Neural cell (in vitro differentiated cells): ENCODE measurements at regions not wholly inside any gene's neighbourhood (a gene's known extent, or its start where the extent isn't known, plus 50 kb on each side); places are given as distances from the start of the nearest gene placed in this dataset.

Source experiments
- H2AFZ ChIP-seq: fragments of 200-600, 300-800 bp; sonication (generic), shearing (Covaris generic); 2 replicates; pipeline ENCODE4 v1.6.0; 2014; ENCODE audit warnings: low read depth, mild to moderate bottlenecking, antibody characterized with exemption, low read length, moderate library complexity
- H3F3A ChIP-seq: fragments of 200-600 bp; shearing (Covaris generic); 2 replicates; pipeline ENCODE4 v1.6.1; 2016; ENCODE audit warnings: mild to moderate bottlenecking, moderate library complexity, mixed read lengths, antibody characterized with exemption, low read length; ENCODE audit not compliant: insufficient read depth, poor library complexity, severe bottlenecking
- H3K27ac ChIP-seq: fragments of 200-600, 300-800 bp; sonication (generic), shearing (Covaris generic); 2 replicates; pipeline ENCODE4 v1.5.1; 2014; ENCODE audit warnings: mild to moderate bottlenecking, low read length, moderate library complexity
- H3K27me3 ChIP-seq: fragments of 300-800, 200-600 bp; sonication (generic), shearing (Covaris generic); 2 replicates; pipeline ENCODE4 v1.6.0; 2014; ENCODE audit warnings: mild to moderate bottlenecking, low read depth, low read length, moderate library complexity; ENCODE audit not compliant: insufficient read depth
- H3K36me3 ChIP-seq: fragments of 300-800, 200-600 bp; sonication (generic), shearing (Covaris generic); 2 replicates; pipeline ENCODE4 v1.5.1; 2014; ENCODE audit warnings: mild to moderate bottlenecking, antibody characterized with exemption, low read length, moderate library complexity; ENCODE audit not compliant: insufficient read depth
- H3K4me2 ChIP-seq: fragments of 300-800, 200-600 bp; sonication (generic), shearing (Covaris generic); 2 replicates; pipeline ENCODE4 v1.6.0; 2014; ENCODE audit warnings: mild to moderate bottlenecking, low read length
- H3K4me3 ChIP-seq: fragments of 300-800, 200-600 bp; sonication (generic), shearing (Covaris generic); 2 replicates; pipeline ENCODE4 v1.5.1; 2014; ENCODE audit warnings: mild to moderate bottlenecking, low read length, moderate library complexity
- H3K79me2 ChIP-seq: fragments of 200-600 bp; shearing (Covaris generic); replicated peaks from 2 replicates; pipeline ENCODE4 v1.6.0; 2014; ENCODE audit warnings: mild to moderate bottlenecking, low read length, moderate library complexity; ENCODE audit not compliant: insufficient read depth
- H3K9ac ChIP-seq: fragments of 300-800, 200-600 bp; sonication (generic), shearing (Covaris generic); 2 replicates; pipeline ENCODE4 v1.6.1; 2016; ENCODE audit warnings: mild to moderate bottlenecking, low read length, mixed read lengths
- H3K9me2 ChIP-seq: fragments of 200-600 bp; shearing (Covaris generic); 2 replicates; pipeline ENCODE4 v1.6.1; 2016; ENCODE audit warnings: mild to moderate bottlenecking, low read length, mixed read lengths; ENCODE audit not compliant: insufficient read depth
- H3K9me3 ChIP-seq: fragments of 200-600, 300-800 bp; sonication (generic), shearing (Covaris generic); 2 replicates; pipeline ENCODE4 v1.6.1; 2016; ENCODE audit warnings: mild to moderate bottlenecking, mixed run types, low read length, moderate library complexity, mixed read lengths
- H4K20me1 ChIP-seq: fragments of 200-600 bp; shearing (Covaris generic); 2 replicates; pipeline ENCODE4 v1.6.1; 2016; ENCODE audit warnings: mild to moderate bottlenecking, mixed run types; ENCODE audit not compliant: insufficient read depth
- EP300 ChIP-seq: fragments of 450-650 bp; conservative IDR thresholded peaks from 2 replicates; pipeline ENCODE4 v1.6.1; 2014; ENCODE audit warnings: antibody characterized with exemption, mild to moderate bottlenecking, moderate library complexity; ENCODE audit not compliant: poor library complexity, severe bottlenecking
- EZH2 ChIP-seq: fragments of 200-600, 300-800 bp; shearing (Covaris generic), sonication (generic); IDR thresholded peaks from 2 replicates; pipeline ENCODE4 v1.6.1; 2014; ENCODE audit warnings: antibody characterized with exemption, low read length, borderline replicate concordance, mild to moderate bottlenecking; ENCODE audit not compliant: insufficient read depth, poor library complexity, severe bottlenecking
- MXI1 ChIP-seq: fragments of 450-650 bp; conservative IDR thresholded peaks from 2 replicates; pipeline ENCODE4 v1.6.1; 2014; ENCODE audit warnings: antibody characterized with exemption, mild to moderate bottlenecking; ENCODE audit not compliant: poor library complexity, severe bottlenecking
- POLR2AphosphoS5 ChIP-seq: IDR thresholded peaks from 2 replicates; pipeline ENCODE4 v1.6.1; 2012
- RAD21 ChIP-seq: fragments of 450-650 bp; conservative IDR thresholded peaks from 2 replicates; pipeline ENCODE4 v1.6.1; 2014; ENCODE audit warnings: antibody characterized with exemption, mild to moderate bottlenecking, moderate library complexity
- REST ChIP-seq: IDR thresholded peaks from 2 replicates; pipeline ENCODE4 v1.6.1; 2012; ENCODE audit warnings: borderline replicate concordance
- SMC3 ChIP-seq: fragments of 450-650 bp; conservative IDR thresholded peaks from 2 replicates; pipeline ENCODE4 v1.6.1; 2014; ENCODE audit warnings: antibody characterized with exemption, mild to moderate bottlenecking, moderate library complexity; ENCODE audit not compliant: poor library complexity
- TAF1 ChIP-seq: IDR thresholded peaks from 2 replicates; pipeline ENCODE4 v1.6.1; 2012; ENCODE audit warnings: low read depth
- TF ChIP-seq, protein P1 (sequence below): fragments of 450-650 bp; IDR thresholded peaks from 2 replicates; pipeline ENCODE4 v1.5.1; 2014; ENCODE audit warnings: antibody characterized with exemption, mild to moderate bottlenecking, moderate library complexity; ENCODE audit not compliant: poor library complexity, severe bottlenecking

DNA sequence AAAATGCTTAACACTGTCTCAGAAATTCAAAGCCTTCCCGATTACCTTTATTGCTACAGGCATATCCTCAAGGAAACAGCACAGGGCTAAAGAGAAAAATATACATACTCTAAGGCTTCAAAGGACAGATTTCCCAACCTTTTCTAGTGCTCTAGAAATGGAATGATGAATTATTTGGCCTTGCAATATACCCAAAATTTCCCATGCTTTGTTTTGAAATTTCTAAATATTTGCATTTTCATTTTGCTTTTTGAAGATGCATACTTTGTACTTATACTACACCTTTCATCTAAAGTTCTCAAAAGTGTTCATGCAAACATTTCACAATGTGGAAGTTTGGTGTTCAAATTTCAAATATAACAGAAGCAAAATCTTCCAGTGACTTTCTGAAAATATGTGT, 312.7 kb upstream of the PDE4D start:
- H3F3A ChIP-seq: no peaks in the 10 kb centered on the region
- H3K79me2 ChIP-seq: no peaks in the 10 kb centered on the region
- no peak overlapping the region for H3K4me2 ChIP-seq
- no peak overlapping the region for H3K4me3 ChIP-seq
- no peaks in the 10 kb centered on the region for H3K9me2 ChIP-seq
- TF ChIP-seq MXI1: no peak
- TF ChIP-seq POLR2AphosphoS5: no peak
- TF ChIP-seq REST: no peak
- TF ChIP-seq EZH2: no peak
- no peak overlapping the region for H3K9ac ChIP-seq
- H2AFZ ChIP-seq: no peak overlapping the region
- H3K9me3 ChIP-seq: no peaks in the 10 kb centered on the region
- no peaks in the 10 kb centered on the region for H4K20me1 ChIP-seq
- no peaks in the 10 kb centered on the region for H3K36me3 ChIP-seq
- H3K27ac ChIP-seq: no peak overlapping the region
- H3K27me3 ChIP-seq: no peaks in the 10 kb centered on the region

- H3K4me2 ChIP-seq: no peak overlapping the region
- no peaks in the 10 kb centered on the region for H3K9me3 ChIP-seq
These were observed 311.5 kb upstream of the PDE4D start for GRCh38 chr5:60205071-60205470.

More at GRCh38 chr5:60205071-60205470, 311.5 kb upstream of the PDE4D start:
- no peak for TF ChIP-seq TAF1
- TF ChIP-seq, protein P1, sequence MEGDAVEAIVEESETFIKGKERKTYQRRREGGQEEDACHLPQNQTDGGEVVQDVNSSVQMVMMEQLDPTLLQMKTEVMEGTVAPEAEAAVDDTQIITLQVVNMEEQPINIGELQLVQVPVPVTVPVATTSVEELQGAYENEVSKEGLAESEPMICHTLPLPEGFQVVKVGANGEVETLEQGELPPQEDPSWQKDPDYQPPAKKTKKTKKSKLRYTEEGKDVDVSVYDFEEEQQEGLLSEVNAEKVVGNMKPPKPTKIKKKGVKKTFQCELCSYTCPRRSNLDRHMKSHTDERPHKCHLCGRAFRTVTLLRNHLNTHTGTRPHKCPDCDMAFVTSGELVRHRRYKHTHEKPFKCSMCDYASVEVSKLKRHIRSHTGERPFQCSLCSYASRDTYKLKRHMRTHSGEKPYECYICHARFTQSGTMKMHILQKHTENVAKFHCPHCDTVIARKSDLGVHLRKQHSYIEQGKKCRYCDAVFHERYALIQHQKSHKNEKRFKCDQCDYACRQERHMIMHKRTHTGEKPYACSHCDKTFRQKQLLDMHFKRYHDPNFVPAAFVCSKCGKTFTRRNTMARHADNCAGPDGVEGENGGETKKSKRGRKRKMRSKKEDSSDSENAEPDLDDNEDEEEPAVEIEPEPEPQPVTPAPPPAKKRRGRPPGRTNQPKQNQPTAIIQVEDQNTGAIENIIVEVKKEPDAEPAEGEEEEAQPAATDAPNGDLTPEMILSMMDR: no peak
- no peak for TF ChIP-seq EZH2
- TF ChIP-seq EP300: no peak
- TF ChIP-seq RAD21: no peak
- TF ChIP-seq SMC3: no peak
- TF ChIP-seq POLR2AphosphoS5: no peak
- TF ChIP-seq MXI1: no peak
- no peak for TF ChIP-seq REST
- H2AFZ ChIP-seq: no peak overlapping the region
- H3F3A ChIP-seq: no peaks in the 10 kb centered on the region
- no peak overlapping the region for H3K9ac ChIP-seq
- H4K20me1 ChIP-seq: no peaks in the 10 kb centered on the region
- no peaks in the 10 kb centered on the region for H3K36me3 ChIP-seq
- no peaks in the 10 kb centered on the region for H3K79me2 ChIP-seq
- no peaks in the 10 kb centered on the region for H3K9me2 ChIP-seq
- no peaks in the 10 kb centered on the region for H3K27me3 ChIP-seq
- H3K27ac ChIP-seq: no peak overlapping the region
- H3K4me3 ChIP-seq: no peak overlapping the region
